ENCODE measurements at regions not wholly inside any gene's neighbourhood (a gene's known extent, or its start where the extent isn't known, plus 50 kb on each side); places are given as distances from the start of the nearest gene placed in this dataset.

GRCh38 chr10:32149252-32149955 is 93.2 kb upstream of the KIF5B start:
- TF ChIP-seq POLR2A (IDR thresholded peaks at IDR 0.05; ENCODE audit: low read length) (no peak), GATA1 (IDR thresholded peaks at IDR 0.05; ENCODE audit: low read depth, low read length) (no peak)
